HT1080 (cell line): ENCODE measurements at regions not wholly inside any gene's neighbourhood (a gene's known extent, or its start where the extent isn't known, plus 50 kb on each side); places are given as distances from the start of the nearest gene placed in this dataset.

Source experiments
- DNase-seq: peaks from one replicate; pipeline ENCODE4 v3.0.0-alpha.2; 2015; ENCODE audit warnings: low read depth

- no peak for DNase-seq
These were observed 193.2 kb upstream of the HABP2 start for GRCh38 chr10:113359655-113360054.

- DNase-seq = peak; percentile 39
These were observed 192.0 kb upstream of the HABP2 start for GRCh38 chr10:113360870-113361269.

GRCh38 chr10:113362645-113363091, 190.2 kb upstream of the HABP2 start:
- DNase-seq = no peak

GRCh38 chr10:113364227-113364626, 188.6 kb upstream of the HABP2 start:
- DNase-seq = no peak

GRCh38 chr10:113368666-113369364, 184.0 kb upstream of the HABP2 start:
- DNase-seq = no peak

- DNase-seq = no peak
These were observed 183.5 kb upstream of the HABP2 start for GRCh38 chr10:113369365-113369694.

- DNase-seq = no peak
These were observed 176.4 kb upstream of the HABP2 start for GRCh38 chr10:113376428-113376827.

- DNase-seq = no peak
These were observed 173.8 kb upstream of the HABP2 start for GRCh38 chr10:113379091-113379490.

- no peak for DNase-seq
These were observed 171.4 kb upstream of the HABP2 start for GRCh38 chr10:113381416-113381815.

GRCh38 chr10:113381981-113382509, 170.8 kb upstream of the HABP2 start:
- DNase-seq = peak; percentile 50

GRCh38 chr10:113382691-113383090, 170.2 kb upstream of the HABP2 start:
- no peak for DNase-seq

GRCh38 chr10:113384181-113384580, 168.7 kb upstream of the HABP2 start:
- DNase-seq = no peak

- DNase-seq = peak; percentile 78
These were observed 167.5 kb upstream of the HABP2 start for GRCh38 chr10:113385021-113385999.

GRCh38 chr10:113386005-113386404, 166.8 kb upstream of the HABP2 start:
- peak; percentile 44 for DNase-seq

GRCh38 chr10:113389969-113390368, 162.9 kb upstream of the HABP2 start:
- DNase-seq = no peak

GRCh38 chr10:113390896-113391295, 162.0 kb upstream of the HABP2 start:
- no peak for DNase-seq

GRCh38 chr10:113397047-113397446, 155.8 kb upstream of the HABP2 start:
- DNase-seq = no peak

- DNase-seq = no peak
These were observed 153.8 kb upstream of the HABP2 start for GRCh38 chr10:113399065-113399464.

GRCh38 chr10:113402602-113403001, 150.3 kb upstream of the HABP2 start:
- no peak for DNase-seq

GRCh38 chr10:113407218-113407617, 145.6 kb upstream of the HABP2 start:
- no peak for DNase-seq

GRCh38 chr10:113409175-113409574, 143.7 kb upstream of the HABP2 start:
- no peak for DNase-seq

- no peak for DNase-seq
These were observed 142.2 kb upstream of the HABP2 start for GRCh38 chr10:113410618-113411017.
